ENCODE measurements at regions not wholly inside any gene's neighbourhood (a gene's known extent, or its start where the extent isn't known, plus 50 kb on each side); places are given as distances from the start of the nearest gene placed in this dataset.

- TF ChIP-seq CTCF (IDR thresholded peaks at IDR 0.05; ENCODE audit: low read depth, low read length), result no peak
- no peak for TF ChIP-seq EZH2phosphoT487 (IDR thresholded peaks at IDR 0.05; ENCODE audit: low read depth)
- Histone ChIP-seq H3K27me3 (ENCODE audit: low read depth, low read length) (no peaks in the 10 kb centered on the region), H3K9me3 (ENCODE audit: insufficient read depth, low read length) (no peaks in the 10 kb centered on the region), H4K20me1 (ENCODE audit: insufficient read depth, low read length) (no peaks in the 10 kb centered on the region), H3K27ac (ENCODE audit: low read length) (no peak overlapping the region), H3K79me2 (ENCODE audit: low read length) (no peaks in the 10 kb centered on the region), H3K4me3 (ENCODE audit: low read length) (no peak overlapping the region), H3K4me1 (ENCODE audit: low read length) (no peaks in the 10 kb centered on the region), H3K36me3 (replicated peaks; ENCODE audit: low read depth, low read length) (no peaks in the 10 kb centered on the region), H3K4me2 (ENCODE audit: low read length) (no peak overlapping the region), H3K9ac (ENCODE audit: low read length) (no peak overlapping the region), H2AFZ (ENCODE audit: low read depth, low read length) (no peak overlapping the region)
These were observed 342.1 kb downstream of the DYSF start for GRCh38 chr2:71795486-71795885.

- no peaks in the 10 kb centered on the region for H3K27me3 ChIP-seq (ENCODE audit: low read depth, low read length)
- H3K4me2 ChIP-seq (ENCODE audit: low read length), result no peak overlapping the region
- H3K4me3 ChIP-seq (ENCODE audit: low read length), result no peak overlapping the region
- H2AFZ ChIP-seq (ENCODE audit: low read depth, low read length), result no peak overlapping the region
- H3K4me1 ChIP-seq (ENCODE audit: low read length), result no peaks in the 10 kb centered on the region
- no peaks in the 10 kb centered on the region for H4K20me1 ChIP-seq (ENCODE audit: insufficient read depth, low read length)
- H3K27ac ChIP-seq (ENCODE audit: low read length), result no peak overlapping the region
- H3K79me2 ChIP-seq (ENCODE audit: low read length), result no peaks in the 10 kb centered on the region
- no peak for TF ChIP-seq EZH2phosphoT487 (IDR thresholded peaks at IDR 0.05; ENCODE audit: low read depth)
- no peak for TF ChIP-seq CTCF (IDR thresholded peaks at IDR 0.05; ENCODE audit: low read depth, low read length)
- no peak overlapping the region for H3K9ac ChIP-seq (ENCODE audit: low read length)
- H3K9me3 ChIP-seq (ENCODE audit: insufficient read depth, low read length), result no peaks in the 10 kb centered on the region
- no peaks in the 10 kb centered on the region for H3K36me3 ChIP-seq (replicated peaks; ENCODE audit: low read depth, low read length)
These were observed 341.2 kb downstream of the DYSF start for GRCh38 chr2:71794611-71795010.

DNA sequence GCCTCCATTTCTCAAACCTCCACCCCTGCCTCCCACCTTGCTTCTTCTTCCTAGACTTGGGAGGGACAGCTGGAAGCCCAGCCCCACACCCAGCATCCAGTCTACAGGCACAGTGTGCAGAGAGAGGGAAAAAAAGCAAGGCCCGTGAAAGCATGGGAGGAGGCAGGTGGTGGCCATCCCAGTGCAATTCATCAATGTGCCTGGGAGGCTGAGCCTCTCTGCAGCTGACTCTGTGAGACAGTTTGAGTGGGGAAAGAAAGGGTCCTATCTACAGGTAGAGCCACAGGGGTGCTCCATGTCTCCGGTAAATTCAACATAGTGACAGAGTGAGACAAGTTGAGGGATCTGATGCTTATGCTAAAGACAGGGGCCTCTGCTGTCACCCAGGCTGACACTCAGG, 340.6 kb downstream of the DYSF start:
- Histone ChIP-seq H3K9ac (ENCODE audit: low read length) (no peak overlapping the region), H3K27ac (ENCODE audit: low read length) (no peak overlapping the region), H3K36me3 (replicated peaks; ENCODE audit: low read depth, low read length) (no peaks in the 10 kb centered on the region), H3K4me1 (ENCODE audit: low read length) (no peaks in the 10 kb centered on the region), H3K79me2 (ENCODE audit: low read length) (no peaks in the 10 kb centered on the region), H3K4me2 (ENCODE audit: low read length) (no peak overlapping the region), H3K9me3 (ENCODE audit: insufficient read depth, low read length) (no peaks in the 10 kb centered on the region), H3K27me3 (ENCODE audit: low read depth, low read length) (no peaks in the 10 kb centered on the region), H2AFZ (ENCODE audit: low read depth, low read length) (no peak overlapping the region), H4K20me1 (ENCODE audit: insufficient read depth, low read length) (no peaks in the 10 kb centered on the region), H3K4me3 (ENCODE audit: low read length) (no peak overlapping the region)
- TF ChIP-seq EZH2phosphoT487 (IDR thresholded peaks at IDR 0.05; ENCODE audit: low read depth), result no peak
- TF ChIP-seq CTCF (IDR thresholded peaks at IDR 0.05; ENCODE audit: low read depth, low read length), result no peak

GRCh38 chr2:71792926-71793761, 339.8 kb downstream of the DYSF start:
- no peak overlapping the region for H3K27ac ChIP-seq (ENCODE audit: low read length)
- no peaks in the 10 kb centered on the region for H3K27me3 ChIP-seq (ENCODE audit: low read depth, low read length)
- no peak overlapping the region for H3K9ac ChIP-seq (ENCODE audit: low read length)
- H2AFZ ChIP-seq (ENCODE audit: low read depth, low read length), result no peak overlapping the region
- no peaks in the 10 kb centered on the region for H3K79me2 ChIP-seq (ENCODE audit: low read length)
- no peaks in the 10 kb centered on the region for H3K36me3 ChIP-seq (replicated peaks; ENCODE audit: low read depth, low read length)
- no peak overlapping the region for H3K4me3 ChIP-seq (ENCODE audit: low read length)
- no peaks in the 10 kb centered on the region for H4K20me1 ChIP-seq (ENCODE audit: insufficient read depth, low read length)
- H3K9me3 ChIP-seq (ENCODE audit: insufficient read depth, low read length), result no peaks in the 10 kb centered on the region
- no peak overlapping the region for H3K4me2 ChIP-seq (ENCODE audit: low read length)
- TF ChIP-seq CTCF (IDR thresholded peaks at IDR 0.05; ENCODE audit: low read depth, low read length), result no peak
- TF ChIP-seq EZH2phosphoT487 (IDR thresholded peaks at IDR 0.05; ENCODE audit: low read depth), result no peak
- H3K4me1 ChIP-seq (ENCODE audit: low read length), result no peaks in the 10 kb centered on the region
